HG02763 (cell line): ENCODE measurements at regions not wholly inside any gene's neighbourhood (a gene's known extent, or its start where the extent isn't known, plus 50 kb on each side); places are given as distances from the start of the nearest gene placed in this dataset.

Source experiments
- ATAC-seq: cut with Tn5 transposase; IDR thresholded peaks from one replicate; pipeline ENCODE4 v1.9.1; 2021; ENCODE audit warnings: mild to moderate bottlenecking, moderate library complexity; ENCODE audit not compliant: unreplicated experiment

GRCh38 chr12:127445581-127446139 is 821.3 kb upstream of the TMEM132C start:
- no peak for ATAC-seq

- ATAC-seq, result no peak
Measured at GRCh38 chr12:127448906-127449305, 818.1 kb upstream of the TMEM132C start.

- no peak for ATAC-seq
Measured at GRCh38 chr12:127450826-127451225, 816.1 kb upstream of the TMEM132C start.

GRCh38 chr12:127455347-127456265 is 811.4 kb upstream of the TMEM132C start:
- ATAC-seq, result no peak

- no peak for ATAC-seq
Measured at GRCh38 chr12:127457726-127458125, 809.2 kb upstream of the TMEM132C start.

GRCh38 chr12:127459166-127459565 is 807.8 kb upstream of the TMEM132C start:
- no peak for ATAC-seq

- no peak for ATAC-seq
Measured at GRCh38 chr12:127459687-127460086, 807.3 kb upstream of the TMEM132C start.

- no peak for ATAC-seq
Measured at GRCh38 chr12:127463237-127463636, 803.7 kb upstream of the TMEM132C start.

- no peak for ATAC-seq
Measured at GRCh38 chr12:127469331-127469730, 797.6 kb upstream of the TMEM132C start.

- no peak for ATAC-seq
Measured at GRCh38 chr12:127473766-127474165, 793.2 kb upstream of the TMEM132C start.

- no peak for ATAC-seq
Measured at GRCh38 chr12:127479256-127479655, 787.7 kb upstream of the TMEM132C start.

GRCh38 chr12:127480775-127481314 is 786.1 kb upstream of the TMEM132C start:
- no peak for ATAC-seq

- no peak for ATAC-seq
Measured at GRCh38 chr12:127482950-127483349, 784.0 kb upstream of the TMEM132C start.

- ATAC-seq, result no peak
Measured at GRCh38 chr12:127485528-127485927, 781.4 kb upstream of the TMEM132C start.

GRCh38 chr12:127487031-127487430 is 779.9 kb upstream of the TMEM132C start:
- ATAC-seq, result no peak

- ATAC-seq, result no peak
Measured at GRCh38 chr12:127489061-127489460, 777.9 kb upstream of the TMEM132C start.

GRCh38 chr12:127494961-127495915 is 771.7 kb upstream of the TMEM132C start:
- ATAC-seq, result no peak

GRCh38 chr12:127496255-127496654 is 770.7 kb upstream of the TMEM132C start:
- no peak for ATAC-seq

- no peak for ATAC-seq
Measured at GRCh38 chr12:127500512-127501035, 766.4 kb upstream of the TMEM132C start.

- ATAC-seq, result no peak
Measured at GRCh38 chr12:127501916-127502315, 765.1 kb upstream of the TMEM132C start.

GRCh38 chr12:127503246-127503645 is 763.7 kb upstream of the TMEM132C start:
- ATAC-seq, result no peak
